HEK293T (cell line): ENCODE measurements at regions not wholly inside any gene's neighbourhood (a gene's known extent, or its start where the extent isn't known, plus 50 kb on each side); places are given as distances from the start of the nearest gene placed in this dataset.

Source experiments
- CTCF ChIA-PET: fragments of 350-600 bp; formaldehyde crosslinking; extraction: SDS; loops from one replicate; lab custom pipeline; 2021; ENCODE audit warnings: antibody characterized with exemption, inconsistent platforms; lab: Yijun Ruan, JAX
- POLR2A ChIA-PET: fragments of 350-600 bp; formaldehyde crosslinking; extraction: SDS; loops from one replicate; lab custom pipeline; 2020; ENCODE audit warnings: antibody characterized with exemption, inconsistent platforms; lab: Yijun Ruan, JAX
- DNase-seq: peaks from one replicate; pipeline ENCODE4 v3.0.0; 2012; ENCODE audit warnings: mixed read lengths; ENCODE audit errors: extremely low spot score
- ARNT ChIP-seq: fragments of 450-650 bp; IDR thresholded peaks from 2 replicates; pipeline ENCODE4 v1.6.1; 2017; ENCODE audit warnings: mild to moderate bottlenecking
- BHLHE40 ChIP-seq: fragments of 450-650 bp; IDR thresholded peaks from 2 replicates; pipeline ENCODE4 v1.6.1; 2016; ENCODE audit warnings: mild to moderate bottlenecking, moderate library complexity, borderline replicate concordance
- CTBP1 ChIP-seq: fragments of 450-650 bp; IDR thresholded peaks from 2 replicates; pipeline ENCODE4 v1.6.1; 2016; ENCODE audit warnings: borderline replicate concordance
- FOXA1 ChIP-seq: fragments of 450-650 bp; IDR thresholded peaks from 2 replicates; pipeline ENCODE4 v1.6.1; 2016; ENCODE audit warnings: mild to moderate bottlenecking
- FOXK2 ChIP-seq: fragments of 450-650 bp; IDR thresholded peaks from 2 replicates; pipeline ENCODE4 v1.6.1; 2016; ENCODE audit warnings: mild to moderate bottlenecking
- FOXM1 ChIP-seq: fragments of 450-650 bp; IDR thresholded peaks from 2 replicates; pipeline ENCODE4 v1.6.1; 2017; ENCODE audit warnings: mild to moderate bottlenecking, borderline replicate concordance
- HDGF ChIP-seq: fragments of 450-650 bp; IDR thresholded peaks from 2 replicates; pipeline ENCODE4 v1.6.1; 2017; ENCODE audit warnings: antibody characterized with exemption, borderline replicate concordance
- L3MBTL2 ChIP-seq: fragments of 450-650 bp; conservative IDR thresholded peaks from 2 replicates; pipeline ENCODE4 v1.6.1; 2016; ENCODE audit warnings: mild to moderate bottlenecking
- LEF1 ChIP-seq: fragments of 450-650 bp; IDR thresholded peaks from 2 replicates; pipeline ENCODE4 v1.6.1; 2017; ENCODE audit warnings: mild to moderate bottlenecking, borderline replicate concordance
- NFRKB ChIP-seq: fragments of 450-650 bp; IDR thresholded peaks from 2 replicates; pipeline ENCODE4 v1.6.1; 2016; ENCODE audit warnings: mild to moderate bottlenecking, moderate library complexity
- SP1 ChIP-seq: fragments of 450-650 bp; IDR thresholded peaks from 2 replicates; pipeline ENCODE4 v1.6.1; 2017
- SUZ12 ChIP-seq: fragments of 450-650 bp; IDR thresholded peaks from 2 replicates; pipeline ENCODE4 v1.6.1; 2016; ENCODE audit warnings: mild to moderate bottlenecking
- TARDBP ChIP-seq: fragments of 450-650 bp; IDR thresholded peaks from 2 replicates; pipeline ENCODE4 v1.6.1; 2016
- ZNF384 ChIP-seq: fragments of 450-650 bp; IDR thresholded peaks from 2 replicates; pipeline ENCODE4 v1.6.1; 2016
- TF ChIP-seq, protein P1 (sequence below): fragments of 450-650 bp; IDR thresholded peaks from 2 replicates; pipeline ENCODE4 v1.6.1; 2016

DNA sequence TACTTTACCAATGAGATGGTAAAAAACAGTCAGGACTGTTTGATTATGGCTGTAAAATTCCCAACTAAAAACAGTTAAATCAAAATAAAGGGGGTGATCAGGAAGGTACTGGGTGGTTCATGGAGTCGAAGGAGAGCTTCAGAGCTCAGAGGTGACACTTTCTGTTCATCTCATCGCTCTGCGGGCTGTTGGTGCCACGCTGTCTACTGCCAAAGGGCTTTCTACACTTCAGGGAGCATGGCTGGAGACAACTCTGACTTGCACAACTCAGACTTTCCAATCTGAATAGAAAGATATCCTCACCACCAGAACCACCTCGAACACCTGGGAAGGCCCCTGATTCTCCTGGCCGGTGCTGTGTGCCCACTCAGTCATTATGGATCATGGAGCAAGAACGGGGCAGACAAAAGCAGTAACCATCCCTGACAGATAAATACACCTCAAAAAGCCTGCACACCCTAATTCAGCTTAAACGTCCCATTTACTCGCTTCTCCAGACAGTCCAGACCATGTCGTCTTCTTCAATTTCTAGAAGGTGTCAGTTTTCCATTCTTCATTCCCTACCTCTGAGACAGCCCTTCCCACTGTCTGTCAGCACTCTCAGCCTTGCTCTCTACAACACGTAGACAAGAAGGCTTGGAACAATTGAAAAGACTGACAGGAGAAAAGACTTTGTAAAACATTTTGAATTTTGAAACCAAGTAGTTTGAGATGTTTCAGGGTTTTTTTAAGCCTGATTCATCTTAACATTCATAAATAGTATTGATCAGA, 348.7 kb upstream of the NFE2L3 start:
- ChIA-PET CTCF (no interaction called here), POLR2A (no interaction called here)
- no peak for TF ChIP-seq SUZ12
- no peak for TF ChIP-seq L3MBTL2
- TF ChIP-seq CTBP1 = no peak
- TF ChIP-seq, protein P1, sequence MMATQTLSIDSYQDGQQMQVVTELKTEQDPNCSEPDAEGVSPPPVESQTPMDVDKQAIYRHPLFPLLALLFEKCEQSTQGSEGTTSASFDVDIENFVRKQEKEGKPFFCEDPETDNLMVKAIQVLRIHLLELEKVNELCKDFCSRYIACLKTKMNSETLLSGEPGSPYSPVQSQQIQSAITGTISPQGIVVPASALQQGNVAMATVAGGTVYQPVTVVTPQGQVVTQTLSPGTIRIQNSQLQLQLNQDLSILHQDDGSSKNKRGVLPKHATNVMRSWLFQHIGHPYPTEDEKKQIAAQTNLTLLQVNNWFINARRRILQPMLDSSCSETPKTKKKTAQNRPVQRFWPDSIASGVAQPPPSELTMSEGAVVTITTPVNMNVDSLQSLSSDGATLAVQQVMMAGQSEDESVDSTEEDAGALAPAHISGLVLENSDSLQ = peak; percentile 16; the same call in 1 of the 2 replicates
- no peak for TF ChIP-seq FOXA1
- TF ChIP-seq FOXK2 = no peak
- TF ChIP-seq SP1 = no peak
- no peak for DNase-seq

DNA sequence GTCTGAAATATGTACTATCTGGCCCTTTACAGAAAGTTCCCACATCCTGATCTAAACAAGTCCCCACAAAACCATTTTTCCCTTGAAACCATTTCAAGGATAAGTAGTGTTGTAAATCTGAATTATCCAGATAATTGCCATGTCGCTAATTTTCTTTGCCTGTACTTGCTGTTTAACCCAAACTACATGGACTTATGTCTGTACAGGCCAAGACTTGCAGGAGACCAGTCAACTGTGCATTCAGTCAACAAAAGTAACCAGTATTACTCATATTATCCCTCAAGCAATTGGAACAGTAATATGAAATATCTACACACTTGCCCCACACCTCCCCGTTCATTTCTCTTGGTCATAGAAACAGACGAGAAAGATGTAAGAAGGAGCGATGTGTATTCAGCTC, 347.8 kb upstream of the NFE2L3 start:
- ChIA-PET CTCF (no interaction called here), POLR2A (no interaction called here)
- no peak for DNase-seq
- TF ChIP-seq ZNF384 (no peak), SUZ12 (no peak), TARDBP (no peak), NFRKB (no peak), ARNT (no peak), HDGF (no peak), BHLHE40 (no peak), LEF1 (no peak), CTBP1 (no peak), FOXK2 (no peak), SP1 (no peak), L3MBTL2 (no peak), FOXA1 (no peak)
- TF ChIP-seq, protein P1 = no peak

DNA sequence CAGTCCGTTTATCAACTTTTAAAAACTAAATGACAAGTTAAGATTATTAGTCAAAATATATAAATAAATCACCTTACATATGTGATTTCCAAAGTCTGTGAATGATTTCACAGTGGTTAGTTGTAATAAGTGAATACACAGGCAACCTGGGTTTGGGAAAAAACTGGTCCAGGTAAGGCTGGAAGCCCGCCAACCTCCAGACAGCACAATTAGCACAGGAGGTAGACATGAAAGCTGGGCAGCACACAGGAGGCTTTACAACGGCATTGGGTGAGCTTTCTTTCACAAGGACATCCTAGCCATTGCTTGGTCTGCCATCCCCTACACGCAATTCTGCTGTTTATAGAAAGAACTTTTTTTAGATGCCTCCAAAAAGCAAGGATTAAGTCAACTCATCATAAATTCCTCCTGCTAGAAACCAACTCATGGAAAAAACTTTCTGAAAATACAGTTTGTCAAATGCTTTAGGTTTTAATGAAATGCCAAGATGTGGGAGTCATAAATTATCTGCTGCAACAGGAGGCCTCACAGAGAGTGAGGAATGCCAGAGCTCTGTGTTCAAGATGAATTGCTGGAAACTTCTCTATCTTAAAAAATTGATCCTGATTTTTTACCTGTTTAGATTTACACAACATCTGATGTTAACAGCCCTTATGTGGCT, 346.8 kb upstream of the NFE2L3 start:
- ChIA-PET CTCF (interaction anchor here (0.9 to 1.4 kb wide), 2 partner anchors 15 to 57 kb away, joined by 3 read pairs; no protein-coding TSS in a partner anchor), POLR2A (interaction anchor here (0.6 to 0.9 kb wide), 2 partner anchors 9 to 52 kb away, joined by 3 read pairs; no protein-coding TSS in a partner anchor)
- DNase-seq = no peak
- no peak for TF ChIP-seq FOXA1
- TF ChIP-seq HDGF = no peak
- TF ChIP-seq, protein P1 = peak; percentile 87
- TF ChIP-seq L3MBTL2 = no peak
- no peak for TF ChIP-seq CTBP1
- no peak for TF ChIP-seq ARNT
- TF ChIP-seq SUZ12 = no peak

DNA sequence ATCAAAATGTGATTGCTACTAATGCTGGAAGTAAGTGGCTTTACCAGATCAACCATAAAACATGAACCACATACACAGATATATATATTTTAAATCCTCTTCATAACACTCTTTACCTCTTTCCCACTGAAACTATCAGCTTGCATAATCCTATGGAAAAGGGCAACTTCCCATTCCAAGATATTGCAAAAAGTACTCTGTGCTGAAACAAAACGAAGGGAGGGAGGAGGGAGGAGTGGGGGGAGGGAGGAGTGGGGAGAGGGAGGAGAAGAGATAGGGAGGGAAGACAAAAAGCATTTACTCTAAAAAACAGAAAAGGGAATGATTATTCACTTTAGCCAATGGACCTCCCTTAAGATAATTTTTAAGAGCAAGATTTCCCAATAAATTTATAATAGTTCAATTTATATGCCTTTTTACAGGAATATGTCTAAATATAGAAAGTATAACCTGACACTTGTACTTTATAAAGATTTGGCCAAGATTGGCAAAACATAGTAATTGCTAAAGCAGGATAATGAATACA, 344.8 kb upstream of the NFE2L3 start:
- CTCF ChIA-PET = no interaction called here

DNA sequence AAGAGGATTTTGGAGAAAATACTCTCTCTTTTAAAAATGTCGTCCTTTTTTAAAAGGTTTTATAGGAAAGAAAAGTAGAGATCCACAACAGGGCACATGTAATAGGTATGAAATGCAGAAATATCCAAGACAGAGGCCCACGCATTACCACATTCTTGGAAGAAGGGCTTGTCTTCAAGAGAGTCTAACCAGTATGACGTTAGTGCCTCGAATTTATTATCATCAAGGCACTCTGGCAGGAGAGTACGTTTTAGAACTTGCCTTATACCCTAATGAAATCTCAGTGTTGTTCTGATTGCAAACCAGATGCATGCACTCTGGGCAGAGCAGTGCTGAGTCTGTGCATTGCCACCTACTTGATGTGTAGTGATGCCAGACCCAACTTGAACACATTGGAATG, 342.6 kb upstream of the NFE2L3 start:
- no peak for TF ChIP-seq FOXK2
- no peak for TF ChIP-seq CTBP1
- TF ChIP-seq HDGF = no peak
- TF ChIP-seq SUZ12 = no peak
- no peak for TF ChIP-seq TARDBP
- TF ChIP-seq FOXM1 = no peak
- no peak for TF ChIP-seq FOXA1
- TF ChIP-seq SP1 = no peak
- TF ChIP-seq ZNF384 = no peak
- TF ChIP-seq, protein P1 = no peak
- TF ChIP-seq L3MBTL2 = no peak
- no peak for TF ChIP-seq ARNT
- TF ChIP-seq NFRKB = no peak
- TF ChIP-seq LEF1 = no peak
- CTCF ChIA-PET = interaction anchor here (0.6 kb wide), 1 partner anchor 36 kb away, joined by 3 read pairs; no protein-coding TSS in a partner anchor
- POLR2A ChIA-PET = no interaction called here

More for the DNA sequence above, 344.8 kb upstream of the NFE2L3 start:
- POLR2A ChIA-PET = interaction anchor here (0.9 kb wide), 1 partner anchor 85 kb away, joined by 3 read pairs; no protein-coding TSS in a partner anchor
- no peak for DNase-seq
- no peak for TF ChIP-seq NFRKB

More for the DNA sequence above, 342.6 kb upstream of the NFE2L3 start:
- no peak for DNase-seq
